Rectal smooth muscle tissue (tissue), 1 donor: ENCODE measurements at regions not wholly inside any gene's neighbourhood (a gene's known extent, or its start where the extent isn't known, plus 50 kb on each side); places are given as distances from the start of the nearest gene placed in this dataset.

Source experiments
- H3K27ac ChIP-seq: one replicate; pipeline ENCODE4 v1.7.0; 2013; ENCODE audit warnings: low read depth, low read length, inconsistent platforms
- H3K27me3 ChIP-seq: one replicate; pipeline ENCODE4 v1.7.0; 2013; ENCODE audit warnings: low read length; ENCODE audit not compliant: control insufficient read depth, insufficient read depth
- H3K36me3 ChIP-seq: one replicate; pipeline ENCODE4 v1.7.0; 2013; ENCODE audit warnings: low read length; ENCODE audit not compliant: control insufficient read depth, insufficient read depth
- H3K4me1 ChIP-seq: one replicate; pipeline ENCODE4 v1.7.0; 2013; ENCODE audit warnings: low read length; ENCODE audit not compliant: control insufficient read depth, insufficient read depth
- H3K4me3 ChIP-seq: one replicate; pipeline ENCODE4 v1.7.0; 2013; ENCODE audit warnings: low read length
- H3K9ac ChIP-seq: one replicate; pipeline ENCODE4 v1.7.0; 2013; ENCODE audit warnings: low read length

- no peaks in the 10 kb centered on the region for H3K27me3 ChIP-seq
- H3K4me1 ChIP-seq: no peaks in the 10 kb centered on the region
- no peaks in the 10 kb centered on the region for H3K36me3 ChIP-seq
- no peak overlapping the region for H3K9ac ChIP-seq
- H3K4me3 ChIP-seq: no peak overlapping the region
- H3K27ac ChIP-seq: no peak overlapping the region
Measured at GRCh38 chr4:126223784-126224407, 909.1 kb downstream of the FAT4 start.

GRCh38 chr4:126227428-126227827 lies 912.7 kb downstream of the FAT4 start:
- Histone ChIP-seq H3K27ac (no peak overlapping the region), H3K9ac (no peak overlapping the region)

GRCh38 chr4:126230269-126230668 lies 915.5 kb downstream of the FAT4 start:
- H3K27ac ChIP-seq: no peak overlapping the region
- H3K4me1 ChIP-seq: no peaks in the 10 kb centered on the region
- H3K36me3 ChIP-seq: no peaks in the 10 kb centered on the region
- H3K4me3 ChIP-seq: no peak overlapping the region
- no peak overlapping the region for H3K9ac ChIP-seq
- no peaks in the 10 kb centered on the region for H3K27me3 ChIP-seq

More at GRCh38 chr4:126227428-126227827, 912.7 kb downstream of the FAT4 start:
- Histone ChIP-seq H3K27me3 (no peaks in the 10 kb centered on the region), H3K36me3 (no peaks in the 10 kb centered on the region), H3K4me3 (no peak overlapping the region), H3K4me1 (no peaks in the 10 kb centered on the region)

- no peak overlapping the region for H3K9ac ChIP-seq
- no peaks in the 10 kb centered on the region for H3K36me3 ChIP-seq
- H3K4me1 ChIP-seq: no peaks in the 10 kb centered on the region
- no peaks in the 10 kb centered on the region for H3K27me3 ChIP-seq
- no peak overlapping the region for H3K27ac ChIP-seq
- no peak overlapping the region for H3K4me3 ChIP-seq
Measured at GRCh38 chr4:126233483-126233882, 918.7 kb downstream of the FAT4 start.

- Histone ChIP-seq H3K9ac (no peak overlapping the region), H3K27me3 (no peaks in the 10 kb centered on the region), H3K4me1 (no peaks in the 10 kb centered on the region), H3K4me3 (no peak overlapping the region), H3K27ac (no peak overlapping the region), H3K36me3 (no peaks in the 10 kb centered on the region)
Measured at GRCh38 chr4:126238013-126238412, 923.3 kb downstream of the FAT4 start.

GRCh38 chr4:126241634-126242033 lies 926.9 kb downstream of the FAT4 start:
- Histone ChIP-seq H3K27ac (no peak overlapping the region), H3K9ac (no peak overlapping the region), H3K4me3 (no peak overlapping the region), H3K27me3 (no peaks in the 10 kb centered on the region), H3K4me1 (no peaks in the 10 kb centered on the region), H3K36me3 (no peaks in the 10 kb centered on the region)

- no peak overlapping the region for H3K4me3 ChIP-seq
- no peak overlapping the region for H3K9ac ChIP-seq
- no peak overlapping the region for H3K27ac ChIP-seq
- H3K36me3 ChIP-seq: no peaks in the 10 kb centered on the region
- no peaks in the 10 kb centered on the region for H3K4me1 ChIP-seq
- H3K27me3 ChIP-seq: no peaks in the 10 kb centered on the region
Measured at GRCh38 chr4:126242679-126243390, 928.1 kb downstream of the FAT4 start.

- no peak overlapping the region for H3K9ac ChIP-seq
- H3K4me3 ChIP-seq: no peak overlapping the region
Measured at GRCh38 chr4:126247409-126247808, 932.7 kb downstream of the FAT4 start.

GRCh38 chr4:126250006-126250405 lies 935.3 kb downstream of the FAT4 start:
- no peak overlapping the region for H3K4me3 ChIP-seq
- H3K9ac ChIP-seq: no peak overlapping the region
- no peak overlapping the region for H3K27ac ChIP-seq
- H3K27me3 ChIP-seq: no peaks in the 10 kb centered on the region
- H3K36me3 ChIP-seq: no peaks in the 10 kb centered on the region
- no peaks in the 10 kb centered on the region for H3K4me1 ChIP-seq

More at GRCh38 chr4:126247409-126247808, 932.7 kb downstream of the FAT4 start:
- H3K27ac ChIP-seq: no peak overlapping the region
- H3K27me3 ChIP-seq: no peaks in the 10 kb centered on the region
- no peaks in the 10 kb centered on the region for H3K4me1 ChIP-seq
- no peaks in the 10 kb centered on the region for H3K36me3 ChIP-seq

- Histone ChIP-seq H3K27me3 (no peaks in the 10 kb centered on the region), H3K4me3 (no peak overlapping the region)
Measured at GRCh38 chr4:126251169-126251568, 936.4 kb downstream of the FAT4 start.

GRCh38 chr4:126262665-126263064 lies 947.9 kb downstream of the FAT4 start:
- no peaks in the 10 kb centered on the region for H3K27me3 ChIP-seq
- no peaks in the 10 kb centered on the region for H3K36me3 ChIP-seq
- H3K9ac ChIP-seq: no peak overlapping the region
- H3K4me1 ChIP-seq: no peaks in the 10 kb centered on the region
- H3K27ac ChIP-seq: no peak overlapping the region
- H3K4me3 ChIP-seq: no peak overlapping the region

More at GRCh38 chr4:126251169-126251568, 936.4 kb downstream of the FAT4 start:
- no peaks in the 10 kb centered on the region for H3K4me1 ChIP-seq
- H3K27ac ChIP-seq: no peak overlapping the region
- H3K36me3 ChIP-seq: no peaks in the 10 kb centered on the region
- no peak overlapping the region for H3K9ac ChIP-seq

- Histone ChIP-seq H3K4me3 (no peak overlapping the region), H3K4me1 (no peaks in the 10 kb centered on the region), H3K9ac (no peak overlapping the region)
Measured at GRCh38 chr4:126264839-126265238, 950.1 kb downstream of the FAT4 start.

GRCh38 chr4:126265888-126266287 lies 951.1 kb downstream of the FAT4 start:
- Histone ChIP-seq H3K36me3 (no peaks in the 10 kb centered on the region), H3K9ac (no peak overlapping the region), H3K4me1 (no peaks in the 10 kb centered on the region), H3K27me3 (no peaks in the 10 kb centered on the region), H3K27ac (no peak overlapping the region), H3K4me3 (no peak overlapping the region)

More at GRCh38 chr4:126264839-126265238, 950.1 kb downstream of the FAT4 start:
- no peaks in the 10 kb centered on the region for H3K36me3 ChIP-seq
- H3K27ac ChIP-seq: no peak overlapping the region
- no peaks in the 10 kb centered on the region for H3K27me3 ChIP-seq
